Osteocyte (in vitro differentiated cells): ENCODE measurements at regions not wholly inside any gene's neighbourhood (a gene's known extent, or its start where the extent isn't known, plus 50 kb on each side); places are given as distances from the start of the nearest gene placed in this dataset.

ENCODE experiments used
- DNase-seq: peaks from one replicate; pipeline ENCODE4 v3.0.0; 2021; ENCODE audit warnings: mixed read lengths; ENCODE audit not compliant: unreplicated experiment; ENCODE audit errors: extremely low spot score
- H3K27ac Mint-ChIP-seq: one replicate; pipeline ENCODE4 v1.8.0; 2021; ENCODE audit warnings: mild to moderate bottlenecking, mixed read lengths; ENCODE audit not compliant: unreplicated experiment
- H3K27me3 Mint-ChIP-seq: one replicate; pipeline ENCODE4 v1.8.0; 2021; ENCODE audit warnings: mixed read lengths; ENCODE audit not compliant: unreplicated experiment
- H3K36me3 Mint-ChIP-seq: one replicate; pipeline ENCODE4 v1.8.0; 2021; ENCODE audit warnings: mixed read lengths; ENCODE audit not compliant: unreplicated experiment
- H3K4me1 Mint-ChIP-seq: one replicate; pipeline ENCODE4 v1.8.0; 2021; ENCODE audit warnings: mixed read lengths; ENCODE audit not compliant: unreplicated experiment
- H3K4me3 Mint-ChIP-seq: one replicate; pipeline ENCODE4 v1.8.0; 2021; ENCODE audit warnings: mild to moderate bottlenecking, moderate library complexity, mixed read lengths; ENCODE audit not compliant: unreplicated experiment
- H3K9me3 Mint-ChIP-seq: one replicate; pipeline ENCODE4 v1.8.0; 2021; ENCODE audit warnings: mixed read lengths; ENCODE audit not compliant: unreplicated experiment
- CTCF ChIP-seq: fragments of 200-600 bp; sonication (generic); IDR thresholded peaks from 2 replicates; pipeline ENCODE4 v1.5.0; 2021; ENCODE audit warnings: antibody characterized with exemption, mild to moderate bottlenecking, moderate library complexity

- Mint-ChIP-seq H3K27me3 (no peaks in the 10 kb centered on the region), H3K9me3 (no peaks in the 10 kb centered on the region), H3K4me1 (peaks cover 10% of the 10 kb centered on the region), H3K27ac (no peak overlapping the region), H3K4me3 (no peak overlapping the region), H3K36me3 (no peaks in the 10 kb centered on the region)
- TF ChIP-seq CTCF = no peak
- DNase-seq = no peak
Observed at GRCh38 chr16:52092126-52092525, 454.8 kb downstream of the TOX3 start.

- H3K4me1 Mint-ChIP-seq = peaks cover 10% of the 10 kb centered on the region
- no peak overlapping the region for H3K4me3 Mint-ChIP-seq
- no peaks in the 10 kb centered on the region for H3K9me3 Mint-ChIP-seq
- H3K36me3 Mint-ChIP-seq = no peaks in the 10 kb centered on the region
- no peak overlapping the region for H3K27ac Mint-ChIP-seq
- no peak for TF ChIP-seq CTCF
- H3K27me3 Mint-ChIP-seq = no peaks in the 10 kb centered on the region
- DNase-seq = no peak
Observed at GRCh38 chr16:52090080-52090479, 456.9 kb downstream of the TOX3 start.

GRCh38 chr16:52089476-52089875, 457.5 kb downstream of the TOX3 start:
- no peak overlapping the region for H3K27ac Mint-ChIP-seq

DNA sequence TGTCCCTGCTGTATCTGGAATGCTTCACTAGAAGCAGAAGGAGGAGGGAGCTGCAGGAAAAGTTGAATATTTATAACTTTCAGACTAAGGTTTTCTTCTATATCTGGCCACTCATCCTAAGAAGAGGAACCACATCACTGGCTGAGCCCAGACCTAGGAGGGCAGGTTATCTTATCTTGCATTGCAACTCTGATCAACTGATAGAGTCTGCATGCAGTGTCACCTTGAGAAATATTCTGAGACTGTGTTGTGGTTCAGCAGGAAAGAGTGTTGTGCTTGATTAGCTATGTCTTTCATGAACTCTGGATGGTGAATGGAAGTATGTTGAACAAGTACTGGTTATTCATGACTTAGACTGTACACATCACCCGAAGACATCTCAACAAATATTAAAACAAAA, 460.0 kb downstream of the TOX3 start:
- H3K36me3 Mint-ChIP-seq = no peaks in the 10 kb centered on the region
- H3K9me3 Mint-ChIP-seq = no peaks in the 10 kb centered on the region
- no peak overlapping the region for H3K4me3 Mint-ChIP-seq
- TF ChIP-seq CTCF = no peak
- no peak for DNase-seq
- no peak overlapping the region for H3K27ac Mint-ChIP-seq
- H3K4me1 Mint-ChIP-seq = peaks cover 10% of the 10 kb centered on the region
- H3K27me3 Mint-ChIP-seq = no peaks in the 10 kb centered on the region

More at GRCh38 chr16:52089476-52089875, 457.5 kb downstream of the TOX3 start:
- TF ChIP-seq CTCF = no peak
- no peak for DNase-seq
- H3K36me3 Mint-ChIP-seq = no peaks in the 10 kb centered on the region
- no peaks in the 10 kb centered on the region for H3K27me3 Mint-ChIP-seq
- peaks cover 10% of the 10 kb centered on the region for H3K4me1 Mint-ChIP-seq
- no peak overlapping the region for H3K4me3 Mint-ChIP-seq
- H3K9me3 Mint-ChIP-seq = no peaks in the 10 kb centered on the region

DNA sequence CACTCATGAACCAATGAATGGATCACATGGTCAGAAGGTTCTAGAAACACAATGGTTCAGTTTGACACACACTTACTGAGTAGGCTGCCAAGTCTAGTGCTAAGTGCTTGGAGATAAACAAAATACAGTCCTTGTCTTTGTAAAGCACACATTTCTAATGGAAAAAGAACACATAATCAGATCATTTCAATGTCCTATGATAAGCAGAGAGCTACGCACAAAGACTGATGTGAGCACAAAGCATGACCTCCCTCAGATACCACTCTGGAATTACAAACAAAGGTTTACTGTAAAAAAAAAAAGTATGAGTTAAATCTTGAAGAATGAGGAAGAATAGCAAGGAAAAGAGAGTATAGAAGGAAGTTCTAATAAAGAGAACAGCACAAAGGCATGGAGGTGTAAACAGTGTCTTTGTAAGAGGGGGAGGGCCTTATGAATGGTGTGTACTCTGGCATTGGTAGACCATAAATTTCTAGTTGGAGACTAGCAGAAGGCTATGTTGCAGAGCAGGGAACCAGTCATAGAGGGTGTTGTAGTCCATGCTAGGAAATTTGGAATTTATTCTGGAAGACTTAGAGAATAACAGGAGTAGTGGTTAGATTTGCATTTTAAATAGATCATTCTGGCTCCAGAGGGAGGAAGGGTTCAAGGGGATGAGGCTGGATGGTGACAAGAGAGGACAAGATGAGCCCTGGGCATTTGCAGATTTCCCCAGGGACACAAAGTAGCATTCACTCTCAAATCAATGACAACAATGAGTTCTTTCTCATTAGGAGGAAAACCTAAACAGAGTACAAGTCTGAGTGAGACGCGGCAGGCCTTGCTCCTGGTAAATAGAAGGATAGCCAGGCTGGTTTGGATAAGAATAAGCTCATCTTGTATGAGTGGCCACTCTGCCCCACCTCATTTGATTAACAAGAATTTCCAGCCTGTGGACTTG, 468.0 kb downstream of the TOX3 start:
- DNase-seq = no peak
- no peaks in the 10 kb centered on the region for H3K27me3 Mint-ChIP-seq
- no peaks in the 10 kb centered on the region for H3K9me3 Mint-ChIP-seq
- H3K4me3 Mint-ChIP-seq = no peak overlapping the region
- H3K4me1 Mint-ChIP-seq = no peaks in the 10 kb centered on the region
- TF ChIP-seq CTCF = no peak
- no peaks in the 10 kb centered on the region for H3K36me3 Mint-ChIP-seq
- no peak overlapping the region for H3K27ac Mint-ChIP-seq
